LoVo (cell line): ENCODE measurements at regions not wholly inside any gene's neighbourhood (a gene's known extent, or its start where the extent isn't known, plus 50 kb on each side); places are given as distances from the start of the nearest gene placed in this dataset.

ENCODE experiments used
- DNase-seq: peaks from one replicate; pipeline ENCODE4 v3.0.0-alpha.2; 2016; ENCODE audit warnings: low spot score

DNA sequence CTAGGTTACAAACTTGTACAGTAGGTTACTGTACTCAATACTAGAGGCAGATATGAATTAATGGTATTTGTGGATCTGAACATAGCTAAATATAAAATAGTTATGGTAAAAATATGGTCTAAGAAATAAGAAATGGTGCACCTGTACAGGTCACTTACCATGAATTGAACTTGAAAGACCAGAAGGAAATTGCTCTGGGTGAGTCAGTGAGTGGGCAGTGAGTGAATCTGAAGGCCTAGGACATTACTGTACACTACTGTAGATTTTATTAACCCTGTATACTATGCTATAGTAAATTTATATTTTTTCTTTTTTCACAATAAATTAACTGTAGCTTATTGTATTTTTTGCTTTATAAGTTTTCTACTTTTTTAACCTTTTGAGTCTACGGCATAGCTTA is 1020.4 kb downstream of the CDH18 start:
- DNase-seq = no peak

DNA sequence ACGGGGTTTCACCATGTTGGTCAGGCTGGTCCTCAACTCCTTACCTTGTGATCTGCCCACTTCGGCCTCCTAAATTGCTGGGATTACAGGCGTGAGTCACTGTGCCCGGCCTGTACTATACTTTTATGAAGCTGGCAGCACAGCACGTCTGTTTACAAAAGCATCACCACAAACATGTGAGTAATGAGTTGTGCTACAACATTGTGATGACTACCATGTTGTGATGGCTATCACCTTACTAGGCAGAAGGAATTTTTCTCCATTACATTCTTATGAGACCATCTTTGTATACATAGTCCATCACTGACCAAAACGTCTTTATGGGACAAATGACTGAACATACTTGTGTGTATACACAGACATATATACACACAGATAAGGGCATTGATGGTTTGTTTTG is 1019.0 kb downstream of the CDH18 start:
- DNase-seq = peak; percentile 10

DNA sequence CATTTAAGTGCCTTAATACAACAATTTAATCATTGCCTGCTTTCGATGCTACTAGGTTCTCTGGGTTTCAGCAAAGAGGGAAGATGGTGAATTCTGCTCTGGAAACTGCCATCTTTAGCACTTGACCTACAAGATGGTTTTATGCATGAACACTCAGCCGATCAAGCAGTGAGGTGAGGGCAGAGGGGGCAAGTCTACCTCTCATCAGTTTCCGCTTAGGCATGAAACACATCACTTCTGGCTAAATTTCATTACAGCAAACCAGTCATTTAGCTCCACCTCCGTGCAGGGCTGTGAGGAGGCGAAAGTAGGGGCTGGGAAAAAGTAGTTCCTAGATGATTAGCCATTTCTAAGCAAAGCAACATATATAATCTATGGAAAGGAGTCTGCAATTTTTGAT is 1018.0 kb downstream of the CDH18 start:
- no peak for DNase-seq

DNA sequence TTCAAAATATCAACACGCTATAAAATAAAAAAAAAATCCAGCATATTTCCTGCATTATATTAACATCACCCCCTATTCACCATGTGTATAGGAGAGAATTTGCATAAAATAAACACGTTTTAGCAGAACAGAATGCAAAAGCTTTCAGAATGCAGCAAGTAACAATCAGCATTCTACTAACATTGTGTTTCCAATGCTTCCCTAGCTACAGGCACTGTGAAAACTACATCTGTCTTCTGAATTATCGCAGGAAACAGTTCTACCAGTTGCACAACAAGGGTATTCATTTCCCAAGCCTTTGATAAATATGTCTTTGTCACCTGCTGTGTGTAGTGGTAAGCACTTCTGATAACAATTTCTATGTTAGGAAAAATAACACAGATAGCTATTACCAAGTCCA is 1015.8 kb downstream of the CDH18 start:
- no peak for DNase-seq

DNA sequence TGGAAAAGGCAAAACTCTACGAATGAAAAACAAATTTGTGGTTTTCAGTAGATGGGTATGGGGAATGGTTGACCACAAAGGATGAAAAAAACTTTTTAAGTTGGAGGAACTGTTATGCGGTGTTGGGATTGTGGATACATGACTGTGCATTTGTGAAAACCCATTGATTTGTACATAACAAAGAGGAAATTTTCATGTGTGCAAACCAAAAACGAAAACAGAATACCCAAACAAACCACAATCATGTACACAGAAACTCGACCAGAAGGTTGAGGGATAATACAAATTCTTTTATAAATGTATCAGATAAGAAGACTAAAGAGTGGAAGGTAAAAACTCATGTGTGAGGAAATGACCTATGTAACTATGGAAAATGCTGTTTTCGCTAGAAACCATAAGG is 1012.4 kb downstream of the CDH18 start:
- no peak for DNase-seq

DNA sequence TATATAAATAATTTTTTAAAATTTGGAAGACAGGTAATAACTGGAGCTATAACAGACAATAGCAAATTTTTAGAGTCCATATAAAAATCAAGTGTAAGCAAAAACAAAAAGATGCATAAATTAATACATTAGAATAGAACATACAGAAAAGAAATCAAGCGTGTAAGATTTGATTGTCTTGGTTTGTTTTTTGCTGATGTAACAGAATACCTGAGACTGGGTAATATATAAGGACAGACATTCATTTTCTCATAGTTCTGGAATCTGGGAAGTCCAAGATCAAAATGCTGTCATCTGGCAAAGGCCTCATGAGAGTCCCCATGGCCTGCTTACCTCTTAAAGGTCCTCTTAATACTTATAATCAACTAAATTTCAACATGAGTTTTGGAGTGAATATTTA is 1010.1 kb downstream of the CDH18 start:
- no peak for DNase-seq

DNA sequence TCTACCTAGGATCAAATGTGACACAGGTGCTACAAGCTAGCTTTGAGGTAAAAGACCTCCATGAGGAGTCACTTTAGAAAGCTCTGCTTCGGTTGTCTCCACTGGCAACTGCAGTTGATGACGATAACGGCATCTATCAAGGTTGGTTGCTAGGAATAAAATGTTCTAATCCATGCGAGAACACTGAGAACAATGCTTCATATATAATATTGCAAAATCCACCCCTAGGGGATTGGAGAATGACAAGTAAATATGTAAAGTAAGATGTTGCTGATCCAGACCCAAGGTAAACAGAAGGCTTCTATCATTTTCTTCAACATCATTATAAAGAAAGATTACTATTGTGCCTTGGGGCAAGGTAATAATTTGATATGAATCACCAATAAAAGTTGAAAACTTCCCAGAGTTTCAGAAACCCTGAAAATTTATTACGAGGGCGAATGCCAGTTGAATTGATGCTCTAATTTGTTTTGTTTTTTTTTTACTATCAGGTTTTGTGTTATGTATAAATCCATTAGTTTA is 1003.4 kb downstream of the CDH18 start:
- no peak for DNase-seq

DNA sequence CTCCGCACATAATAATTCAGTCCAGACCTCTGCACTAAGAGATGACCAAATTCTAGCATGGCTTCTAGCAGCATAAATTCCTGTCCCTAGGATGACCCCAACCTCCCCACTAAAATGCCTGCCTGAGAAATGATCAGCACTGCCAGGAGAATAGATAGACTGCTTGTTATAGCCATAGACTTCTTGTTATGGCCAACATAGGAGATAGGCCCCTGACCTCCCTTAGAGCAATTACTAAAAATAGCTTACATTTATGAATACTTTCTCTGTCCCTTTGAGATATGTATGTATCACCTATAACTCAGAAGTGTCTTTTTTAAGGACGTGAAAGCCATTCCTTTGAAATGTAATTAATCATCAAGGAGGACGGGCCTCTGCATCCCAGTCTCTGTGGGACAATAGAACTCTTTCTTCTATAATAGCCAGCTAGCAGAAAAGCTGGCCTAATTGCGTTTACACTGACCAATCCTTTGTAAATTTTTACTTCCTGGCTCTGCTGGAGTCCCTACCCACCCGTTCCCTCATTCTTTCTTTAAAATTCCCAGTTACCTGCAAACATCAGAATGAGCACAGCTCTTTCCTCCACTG is 1002.7 kb downstream of the CDH18 start:
- no peak for DNase-seq

DNA sequence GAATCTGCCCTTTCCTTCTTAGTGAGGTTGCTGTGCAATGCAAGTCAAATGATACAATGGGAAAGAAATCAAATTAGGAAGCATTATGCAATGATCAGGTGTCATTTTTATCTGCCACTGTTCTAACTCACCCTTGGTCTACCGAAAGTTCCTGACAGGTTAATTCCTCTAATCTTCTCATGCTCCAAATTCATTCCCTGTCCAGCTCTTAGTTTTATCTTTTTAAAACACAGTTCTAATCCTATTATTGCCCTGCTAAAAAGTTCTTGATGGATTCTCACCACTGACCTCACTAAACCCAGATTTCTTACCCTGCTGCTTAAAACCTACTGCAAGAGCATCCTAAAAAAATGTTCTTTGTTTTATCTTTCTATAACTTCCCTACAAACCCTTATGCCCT is 1000.9 kb downstream of the CDH18 start:
- no peak for DNase-seq

DNA sequence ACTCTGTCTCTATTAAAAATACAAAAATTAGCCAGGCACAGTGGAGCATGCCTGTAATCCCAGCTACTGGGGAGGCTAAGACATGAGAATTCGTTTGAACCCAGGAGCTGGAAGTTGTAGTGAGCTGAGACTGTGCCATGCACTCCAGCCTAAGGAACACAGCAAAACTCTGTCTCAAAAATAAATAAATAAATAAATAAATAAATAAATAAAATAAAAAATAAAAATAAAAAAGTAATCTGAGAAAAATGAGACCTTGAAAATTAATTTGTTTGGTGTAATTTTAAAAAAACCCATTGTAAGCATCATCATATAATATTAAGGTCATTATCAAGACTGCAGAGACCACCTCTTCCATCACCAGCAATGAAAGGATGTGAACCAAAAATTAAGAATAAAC is 997.1 kb downstream of the CDH18 start:
- DNase-seq = no peak

DNA sequence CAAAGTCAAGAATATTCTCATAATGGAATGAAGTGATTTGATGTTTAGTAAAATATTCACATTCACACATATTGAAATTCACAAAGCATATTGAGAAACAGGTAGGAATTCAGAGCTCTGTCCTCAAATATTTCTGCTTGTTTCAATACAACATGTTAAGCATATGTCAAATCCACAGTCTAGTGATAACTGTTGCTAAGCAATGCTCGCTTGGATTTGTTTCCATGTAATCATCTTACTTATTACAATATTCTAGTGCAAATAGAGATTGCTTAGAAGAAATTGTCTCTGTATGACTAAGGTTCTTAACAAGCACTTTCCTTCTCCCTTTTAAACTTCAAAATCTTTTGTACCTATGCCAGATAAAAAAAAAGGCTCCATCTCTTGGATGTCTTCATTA is 995.7 kb downstream of the CDH18 start:
- no peak for DNase-seq

DNA sequence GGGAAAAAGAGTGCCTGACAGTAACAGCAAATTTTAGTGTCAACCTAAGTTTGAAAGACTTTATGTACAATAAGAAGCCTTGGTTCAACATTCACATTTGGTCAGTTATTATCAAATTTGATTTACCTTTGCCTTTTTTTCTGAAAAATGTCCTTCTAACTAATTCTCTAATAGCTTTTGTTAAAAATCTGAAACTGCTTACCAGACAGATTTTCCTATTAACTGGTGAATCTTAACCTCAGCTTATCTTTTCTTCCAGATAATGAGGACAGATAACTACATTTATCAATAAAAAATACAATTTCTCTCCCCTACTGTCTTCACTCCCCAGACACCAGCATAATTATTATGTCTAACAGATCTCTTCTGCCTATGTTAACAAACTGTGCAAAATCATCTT is 988.5 kb downstream of the CDH18 start:
- DNase-seq = no peak

DNA sequence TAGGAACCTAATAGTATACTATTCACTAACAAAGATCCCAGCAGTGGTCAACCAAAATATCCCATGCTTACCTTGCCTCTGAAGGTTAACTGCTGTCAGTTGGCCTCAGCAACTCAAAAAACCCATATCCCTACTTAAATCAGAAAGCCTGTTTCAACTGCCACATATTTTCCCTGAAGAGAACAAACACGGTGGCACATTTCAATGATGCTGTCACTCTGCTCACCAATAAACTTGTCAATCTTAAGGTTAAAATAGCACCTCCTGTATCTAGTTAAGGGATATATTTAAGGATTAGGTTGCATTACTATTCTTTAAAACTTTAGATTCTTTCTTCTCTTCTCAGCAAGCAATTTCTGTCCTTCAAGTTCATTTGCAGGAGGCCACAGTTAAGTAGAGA is 986.9 kb downstream of the CDH18 start:
- no peak for DNase-seq

DNA sequence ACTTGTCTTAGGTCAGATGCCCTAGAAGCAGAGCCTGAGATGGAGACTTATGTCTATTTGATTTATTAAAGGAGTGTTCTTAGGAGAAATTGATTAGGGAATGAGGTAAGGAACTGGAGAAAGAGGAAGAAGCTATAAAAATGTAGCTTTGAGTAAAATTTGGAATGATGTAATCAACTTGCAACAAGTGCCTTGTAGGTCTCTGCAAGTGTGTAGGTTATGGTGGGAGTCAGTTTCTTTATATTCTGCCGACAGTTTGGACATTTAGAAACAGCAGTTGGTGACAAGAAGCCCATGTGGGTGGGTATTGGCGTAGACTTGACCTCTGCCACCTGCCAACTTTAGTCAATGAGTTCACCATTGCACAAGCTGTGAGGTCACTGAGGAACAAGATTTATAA is 986.5 kb downstream of the CDH18 start:
- no peak for DNase-seq

DNA sequence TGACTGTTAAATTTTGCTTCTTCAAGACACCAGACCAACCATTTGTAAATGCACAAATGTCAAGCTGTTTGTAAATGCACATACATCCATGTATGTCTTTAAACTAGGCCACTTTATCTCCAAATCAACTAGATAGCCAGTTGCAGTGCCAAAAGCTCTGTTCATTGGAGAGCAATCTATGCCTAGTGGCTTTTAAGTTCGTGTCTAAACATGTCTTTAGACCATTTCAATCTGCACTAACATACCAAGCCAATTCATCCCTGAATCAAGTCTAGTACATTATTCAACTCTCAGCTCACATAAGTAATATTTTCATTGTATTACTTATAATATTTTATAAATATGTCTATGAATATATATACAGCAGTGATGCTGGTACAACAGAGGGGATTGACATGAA is 985.9 kb downstream of the CDH18 start:
- no peak for DNase-seq

DNA sequence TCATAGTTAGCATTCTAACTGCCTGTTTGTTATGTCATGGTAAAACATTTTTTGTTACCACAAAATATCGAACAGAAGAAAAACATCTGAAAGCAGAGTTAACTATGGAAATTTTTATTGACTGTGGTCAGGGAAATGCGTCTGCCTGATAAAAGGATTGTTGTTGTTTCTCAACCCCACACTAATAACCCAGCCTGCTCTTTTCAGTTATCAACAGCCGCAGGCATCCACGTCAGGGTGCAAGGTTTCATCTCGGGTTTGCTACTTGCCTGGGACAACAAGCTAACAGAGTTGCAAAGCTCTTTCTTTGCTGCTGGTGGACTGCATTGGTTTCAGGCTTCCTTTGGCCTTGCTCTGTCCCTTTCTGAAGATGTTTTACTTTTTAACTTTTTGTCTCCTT is 969.2 kb downstream of the CDH18 start:
- no peak for DNase-seq

DNA sequence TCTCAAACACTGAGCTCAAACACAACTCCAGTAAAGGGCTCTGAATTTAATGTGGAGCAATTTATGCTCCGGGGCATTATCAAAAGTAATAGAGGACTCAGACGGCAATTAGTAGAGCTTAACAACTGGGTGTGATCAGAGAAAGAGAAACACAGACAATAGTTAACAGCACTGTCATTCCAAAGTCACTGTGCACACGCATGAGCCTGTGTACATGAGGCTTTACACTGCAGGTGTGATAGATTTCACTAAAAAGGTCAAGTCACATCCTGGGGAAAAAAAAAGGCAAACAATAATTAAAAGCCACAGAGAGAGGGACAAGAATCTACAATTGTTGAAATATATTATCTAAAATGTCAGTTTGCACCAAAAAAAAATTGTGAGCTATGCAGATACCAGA is 956.5 kb downstream of the CDH18 start:
- no peak for DNase-seq

DNA sequence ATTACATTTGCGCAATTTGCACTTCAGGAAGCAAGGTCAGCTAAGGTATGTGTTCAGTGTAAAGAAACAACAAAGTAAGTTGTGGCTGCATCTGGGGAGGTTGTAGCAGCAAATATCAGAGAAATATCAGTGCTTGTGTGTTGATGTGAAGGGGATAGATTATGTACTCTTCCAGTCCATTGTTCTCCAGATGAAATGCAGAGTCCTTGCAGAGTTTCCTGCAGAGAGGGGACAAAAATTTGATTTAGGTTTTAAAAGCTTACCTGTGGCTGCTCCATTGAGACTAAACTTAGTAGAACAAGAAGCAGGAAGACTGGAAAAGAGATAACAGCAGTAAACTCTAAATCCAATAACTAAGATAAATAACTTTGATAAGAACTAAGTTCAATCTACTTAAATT is 952.2 kb downstream of the CDH18 start:
- no peak for DNase-seq

DNA sequence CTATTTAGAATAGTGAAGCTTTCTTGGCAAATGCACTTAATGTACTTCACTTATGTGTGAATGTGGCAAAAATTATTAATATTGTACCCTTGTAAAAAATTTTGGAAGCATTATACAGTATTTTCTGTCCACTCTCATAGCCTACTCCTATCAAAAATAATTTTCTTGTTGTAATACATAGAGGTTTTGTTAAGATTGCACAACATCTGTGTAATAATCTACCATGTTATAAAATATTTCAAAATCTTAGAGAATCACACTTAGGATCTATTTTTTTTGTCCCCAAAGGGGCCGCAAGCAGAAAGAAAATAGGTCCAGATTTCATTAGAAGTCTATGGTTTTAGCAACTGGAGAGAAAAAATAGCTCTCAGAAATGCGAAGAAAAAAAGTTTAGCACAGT is 945.9 kb downstream of the CDH18 start:
- DNase-seq = no peak

DNA sequence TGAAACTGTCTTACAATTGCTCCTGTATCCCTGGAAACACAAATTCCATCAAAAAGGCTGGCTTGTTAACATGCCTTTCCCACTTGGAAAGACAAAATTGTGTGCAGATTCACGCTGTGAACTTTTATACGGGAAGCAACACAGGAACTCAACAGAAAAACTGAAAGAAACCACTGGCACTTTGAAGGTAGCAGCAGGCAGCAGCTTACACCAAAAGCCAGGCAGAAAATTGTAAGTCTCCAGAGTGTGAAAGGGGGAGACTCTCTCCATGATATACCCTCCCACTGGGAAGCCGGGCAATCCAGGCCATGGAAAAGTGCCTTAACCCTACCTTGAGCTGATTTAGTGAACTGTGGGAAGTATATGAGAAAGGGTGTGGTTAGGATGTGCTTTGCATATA is 943.7 kb downstream of the CDH18 start:
- no peak for DNase-seq

DNA sequence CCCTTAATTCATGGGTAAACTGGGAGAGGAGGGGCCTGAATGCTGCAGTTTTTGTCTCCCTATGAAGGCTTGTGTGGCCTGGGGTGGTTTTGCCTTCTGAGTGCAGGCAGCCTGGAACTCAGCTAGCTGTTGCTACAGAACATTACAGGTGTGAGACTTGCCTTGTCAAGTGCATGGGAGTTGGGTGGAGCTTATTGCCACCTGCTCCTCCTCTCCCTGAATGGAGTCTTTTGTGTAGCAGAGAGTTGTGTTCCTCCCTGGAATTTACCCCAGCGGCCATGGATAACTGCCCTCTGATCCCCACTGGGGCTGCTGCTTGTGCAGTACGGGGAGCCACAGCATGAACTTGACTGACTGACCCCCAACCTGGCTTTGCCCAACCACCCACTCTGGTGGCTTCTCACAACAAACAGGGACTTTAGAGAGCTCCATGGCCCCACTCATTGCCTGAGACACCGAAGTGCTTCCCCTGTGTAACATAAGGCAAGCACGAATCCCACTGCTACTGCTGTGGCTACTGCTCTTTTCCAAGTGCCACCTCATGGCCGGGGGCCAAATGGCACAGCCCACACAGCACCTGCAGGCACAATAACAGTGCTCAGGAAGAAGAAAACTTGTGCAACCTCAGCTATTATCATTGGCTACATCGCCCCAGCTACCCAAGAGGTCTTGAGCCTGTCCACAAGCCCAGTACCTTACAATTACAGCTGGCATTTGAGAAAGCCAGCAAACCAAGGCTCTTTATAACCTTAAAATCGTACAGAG is 942.9 kb downstream of the CDH18 start:
- no peak for DNase-seq

DNA sequence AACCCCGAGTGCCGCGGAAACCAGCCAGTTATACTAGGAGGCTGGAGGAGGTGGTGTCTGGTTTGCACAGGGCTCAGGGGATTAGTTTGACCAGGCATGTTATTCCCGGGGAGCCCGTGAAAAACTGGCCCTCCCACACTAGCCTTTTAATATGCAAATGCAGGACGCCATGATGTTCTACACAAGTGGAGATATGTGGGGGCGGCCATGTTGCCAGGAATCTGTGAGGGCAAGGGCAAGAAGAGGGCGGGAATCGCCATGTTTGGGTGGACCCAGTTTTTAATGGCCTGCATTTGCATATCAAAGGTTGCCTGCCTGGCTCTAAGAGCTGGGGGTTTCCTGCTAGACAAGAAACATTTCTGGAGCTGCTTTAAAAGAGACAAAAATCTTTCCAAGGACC is 940.7 kb downstream of the CDH18 start:
- no peak for DNase-seq

DNA sequence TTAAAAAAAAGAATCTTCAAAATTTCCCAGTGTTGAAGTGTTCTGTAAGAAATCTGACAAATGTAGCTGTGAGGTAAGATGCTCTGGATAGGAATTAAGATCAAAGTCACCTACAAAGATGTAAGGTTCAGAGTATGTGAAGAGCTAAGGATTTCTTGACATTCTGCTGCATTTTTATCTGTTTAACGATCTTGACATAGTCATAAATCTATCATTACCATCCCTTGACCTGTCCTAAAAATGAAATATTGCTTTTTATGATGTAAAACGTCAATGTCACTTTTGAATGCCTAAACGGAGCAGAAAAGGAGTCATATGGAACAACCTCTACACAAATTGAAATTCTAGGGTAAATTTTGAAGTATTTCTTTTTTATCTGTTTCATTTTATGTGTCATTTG is 939.3 kb downstream of the CDH18 start:
- DNase-seq = no peak

DNA sequence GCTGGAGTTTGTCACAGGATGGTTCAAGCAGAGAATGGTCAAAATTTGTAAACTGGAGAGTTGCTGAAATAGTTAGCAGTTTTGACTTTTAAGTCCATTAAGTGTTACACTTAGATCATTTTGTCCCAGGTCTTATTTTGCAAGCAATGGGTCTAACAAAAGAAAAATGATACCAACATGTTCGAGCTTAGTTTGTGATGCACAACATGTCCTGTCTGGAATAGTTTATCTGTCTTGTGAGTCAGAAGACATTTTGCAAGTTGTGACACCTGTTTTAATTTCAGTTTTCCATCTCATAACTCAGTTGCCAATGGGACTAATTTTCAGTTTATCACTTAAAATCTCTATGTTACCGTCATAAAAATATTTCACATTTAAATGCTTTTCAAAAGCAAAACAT is 929.8 kb downstream of the CDH18 start:
- no peak for DNase-seq
